Suppressor macrophage treated with lipopolysaccharide for 1 hour (primary cell): ENCODE measurements at regions not wholly inside any gene's neighbourhood (a gene's known extent, or its start where the extent isn't known, plus 50 kb on each side); places are given as distances from the start of the nearest gene placed in this dataset.

ENCODE experiments used
- DNase-seq, 3 donors: peaks; one replicate each; pipeline ENCODE4 v3.0.0-alpha.2; 2020 to 2022

- DNase-seq, result no peak
Observed at GRCh38 chr3:78154521-78155186, 1114.8 kb downstream of the ROBO2 start.

- no peak for DNase-seq
Observed at GRCh38 chr3:78161736-78162135, 1121.8 kb downstream of the ROBO2 start.

DNA sequence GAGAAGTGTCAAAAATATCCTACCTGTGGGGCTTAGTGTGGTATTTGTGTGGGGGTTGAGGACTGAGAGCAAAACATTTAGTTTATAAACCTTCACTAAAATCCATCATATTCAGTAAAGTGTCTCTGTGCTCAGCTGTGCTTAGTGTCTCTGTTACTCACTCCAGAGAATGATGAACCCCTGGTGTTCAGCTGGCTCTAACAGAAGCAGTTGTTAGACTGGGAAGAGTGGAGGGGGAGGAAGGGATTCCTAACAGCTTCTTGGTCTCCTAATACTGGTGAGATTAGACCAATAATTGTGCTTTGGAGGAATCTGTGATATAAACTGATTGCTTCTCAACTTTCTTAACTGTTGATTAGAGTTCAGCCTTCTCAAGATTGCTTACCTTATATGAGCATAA is 1123.5 kb downstream of the ROBO2 start:
- no peak for DNase-seq

- DNase-seq, result no peak
Observed at GRCh38 chr3:78165876-78166275, 1126.0 kb downstream of the ROBO2 start.

GRCh38 chr3:78174821-78175220 is 1134.9 kb downstream of the ROBO2 start:
- DNase-seq, result no peak

DNA sequence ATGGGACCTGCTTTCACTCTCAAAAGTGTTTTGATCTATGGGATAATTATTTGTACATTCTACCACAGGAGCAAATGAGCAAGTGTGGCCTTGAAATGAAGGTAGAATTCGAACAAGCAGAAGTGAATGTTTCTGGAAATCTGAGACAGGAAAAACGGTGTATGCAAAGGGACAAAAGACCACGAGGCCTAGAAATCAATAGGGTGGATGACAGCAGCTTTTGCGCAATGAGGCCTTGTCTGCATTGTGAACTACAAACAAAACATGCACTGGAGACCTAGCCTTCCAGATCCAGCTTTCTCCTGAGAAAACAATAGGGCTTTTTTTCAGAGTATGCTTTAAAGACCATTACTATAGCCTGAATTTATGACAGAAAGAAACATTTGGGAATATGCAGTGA is 1137.0 kb downstream of the ROBO2 start:
- DNase-seq, result no peak

GRCh38 chr3:78177780-78178179 is 1137.9 kb downstream of the ROBO2 start:
- DNase-seq, result no peak

DNA sequence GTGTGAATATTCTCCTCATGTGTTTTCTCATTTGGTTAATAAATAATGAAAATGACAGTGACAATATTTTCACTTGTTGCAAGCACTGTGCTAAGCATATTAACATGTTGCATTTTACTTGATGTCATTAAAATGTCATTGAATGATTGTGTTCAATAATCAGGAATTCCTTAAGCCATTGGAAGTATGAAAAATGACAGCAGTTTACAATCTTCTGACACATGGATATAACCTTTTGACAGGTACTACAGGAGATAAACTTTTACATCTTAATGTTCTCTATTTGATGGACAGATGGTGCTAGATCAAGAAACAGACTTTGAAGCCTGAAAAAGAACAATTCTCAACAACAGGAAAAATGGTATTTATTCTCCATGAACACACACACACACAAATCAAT is 1138.3 kb downstream of the ROBO2 start:
- no peak for DNase-seq

- no peak for DNase-seq
Observed at GRCh38 chr3:78178740-78179363, 1139.0 kb downstream of the ROBO2 start.

DNA sequence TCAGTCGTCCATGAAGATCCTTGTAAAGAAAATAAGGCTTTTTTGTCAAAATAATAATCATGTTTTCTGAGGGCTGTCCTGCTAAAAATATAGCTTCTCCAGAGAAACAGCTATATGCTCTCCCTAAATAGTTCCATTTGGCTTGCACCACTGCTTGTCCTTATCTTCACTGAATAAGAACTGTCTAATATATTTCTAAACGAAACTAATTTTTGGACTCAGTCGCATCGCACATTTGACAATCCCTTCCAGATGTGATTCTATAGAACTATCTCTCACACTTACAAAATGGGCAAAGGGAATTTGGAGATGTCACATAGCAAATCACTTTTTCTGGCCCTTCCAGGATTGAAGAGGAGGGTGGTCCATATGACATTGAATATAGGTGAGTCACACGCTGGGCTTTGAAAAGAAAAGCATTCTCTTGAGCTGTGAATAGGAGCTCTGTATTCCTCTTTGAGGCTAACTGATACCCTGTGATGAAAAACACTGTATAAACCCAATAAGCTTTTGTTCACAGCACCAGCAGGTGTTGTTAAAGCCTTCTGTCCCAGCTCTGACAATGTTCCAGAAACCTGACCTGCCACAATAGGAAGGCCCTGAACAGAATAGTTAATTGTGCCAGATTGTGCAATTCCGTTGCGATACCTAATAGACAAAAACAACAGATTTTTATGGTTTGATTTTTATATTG is 1144.2 kb downstream of the ROBO2 start:
- DNase-seq, result no peak

- DNase-seq, result no peak
Observed at GRCh38 chr3:78186404-78186803, 1146.5 kb downstream of the ROBO2 start.

DNA sequence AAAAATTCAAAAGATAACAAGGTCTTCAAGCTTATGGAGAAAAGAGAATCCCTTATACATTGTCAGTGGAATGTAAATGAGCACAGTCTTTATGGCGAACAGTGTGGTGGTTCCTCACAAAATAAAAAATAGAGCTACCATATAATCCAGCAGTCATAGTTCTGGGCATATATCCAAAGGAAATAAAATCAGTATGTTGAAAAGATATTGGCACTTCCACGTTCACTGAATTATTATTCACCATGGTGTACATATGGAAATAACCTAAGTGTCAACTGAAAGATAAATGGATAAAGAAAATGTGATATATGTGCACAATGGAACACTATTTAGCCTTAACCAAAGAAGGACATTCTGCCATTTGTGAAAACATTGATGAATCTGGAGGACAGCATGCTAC is 1161.2 kb downstream of the ROBO2 start:
- no peak for DNase-seq

DNA sequence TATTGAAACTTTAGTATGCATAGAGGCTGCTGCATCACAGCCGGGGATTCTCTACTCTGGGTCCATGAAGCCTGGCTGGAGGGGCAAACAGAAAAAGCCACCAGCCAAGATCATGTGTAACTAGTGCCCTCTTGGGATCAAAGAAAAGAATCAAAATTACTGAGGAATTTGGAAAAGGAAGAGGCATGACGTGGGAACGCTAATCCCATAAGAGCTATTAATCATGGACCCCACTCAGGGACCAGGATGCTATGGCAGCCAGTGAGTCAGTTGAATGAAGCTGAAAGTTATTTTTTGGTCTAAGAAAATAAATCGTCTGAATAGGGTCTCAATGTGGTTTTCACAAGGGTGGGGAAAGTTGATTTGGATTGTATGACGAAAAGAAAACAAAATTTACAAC is 1165.1 kb downstream of the ROBO2 start:
- DNase-seq, result no peak

DNA sequence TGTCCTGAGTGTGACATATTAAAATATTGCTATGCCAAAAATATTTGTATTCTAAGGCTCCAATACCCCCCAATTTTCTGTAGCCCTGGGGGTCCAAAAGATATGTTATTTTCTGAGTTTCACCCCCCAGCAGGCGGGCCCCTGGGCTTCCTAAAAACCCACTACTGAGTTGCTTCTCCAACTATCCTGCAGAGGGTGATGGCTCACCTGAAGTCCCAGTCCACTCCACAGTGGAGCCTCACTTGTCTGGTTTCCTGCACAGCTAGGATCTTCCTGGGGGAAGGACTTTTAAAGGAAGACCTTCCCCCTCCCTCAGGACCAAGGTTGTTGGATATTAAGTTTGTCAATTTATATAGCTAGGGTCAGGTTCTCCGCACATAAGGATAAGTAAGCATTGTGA is 1181.4 kb downstream of the ROBO2 start:
- DNase-seq, result no peak

- DNase-seq, result no peak
Observed at GRCh38 chr3:78221796-78222195, 1181.9 kb downstream of the ROBO2 start.

- no peak for DNase-seq
Observed at GRCh38 chr3:78235841-78236240, 1195.9 kb downstream of the ROBO2 start.

GRCh38 chr3:78238811-78239210 is 1198.9 kb downstream of the ROBO2 start:
- DNase-seq, result no peak

- DNase-seq, result no peak
Observed at GRCh38 chr3:78242724-78243123, 1202.8 kb downstream of the ROBO2 start.

DNA sequence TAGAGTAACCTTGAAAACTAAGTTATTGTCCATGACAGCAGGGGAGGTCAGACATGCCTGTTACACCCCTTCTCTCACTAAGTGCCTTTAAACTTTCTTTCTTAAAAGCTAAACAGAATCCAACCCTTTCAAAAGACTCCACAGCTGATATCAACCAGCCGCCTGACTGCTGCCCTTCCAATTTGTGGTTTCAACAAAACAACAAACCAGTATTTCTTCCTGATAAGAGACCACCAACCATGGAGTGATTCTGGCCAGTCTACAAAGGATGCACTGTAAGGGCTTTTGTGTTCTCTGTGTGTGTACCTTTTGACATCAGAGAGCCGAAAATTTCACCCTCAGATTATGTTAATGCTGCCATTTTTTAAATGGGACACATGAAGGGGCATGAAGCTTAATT is 1204.2 kb downstream of the ROBO2 start:
- no peak for DNase-seq

- no peak for DNase-seq
Observed at GRCh38 chr3:78249294-78249693, 1209.4 kb downstream of the ROBO2 start.

- no peak for DNase-seq
Observed at GRCh38 chr3:78253860-78254259, 1214.0 kb downstream of the ROBO2 start.

GRCh38 chr3:78255403-78255802 is 1215.5 kb downstream of the ROBO2 start:
- DNase-seq, result no peak

DNA sequence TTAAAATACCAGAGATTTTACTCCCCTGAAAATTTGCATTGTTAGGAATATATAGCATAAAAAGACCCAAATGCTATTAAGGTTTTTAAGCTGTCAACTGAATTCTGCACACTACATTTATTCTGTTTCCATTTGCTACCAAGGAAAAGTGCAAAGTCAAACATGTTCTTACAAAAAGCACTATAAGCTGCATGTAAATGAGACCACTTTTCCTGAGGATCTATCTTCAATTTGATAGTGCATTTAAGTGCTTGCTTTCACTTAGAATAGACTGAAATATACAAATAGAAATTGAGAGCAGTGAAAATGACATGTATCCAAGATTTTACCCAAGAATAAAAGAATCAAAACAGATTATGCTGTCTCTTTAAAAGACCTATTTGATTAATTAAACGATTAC is 1216.2 kb downstream of the ROBO2 start:
- no peak for DNase-seq

GRCh38 chr3:78257951-78258530 is 1218.1 kb downstream of the ROBO2 start:
- no peak for DNase-seq
